Right renal cortex interstitium (tissue), 3 donors: ENCODE measurements at regions not wholly inside any gene's neighbourhood (a gene's known extent, or its start where the extent isn't known, plus 50 kb on each side); places are given as distances from the start of the nearest gene placed in this dataset.
"Not testable (repeated sequence)": the region's sequence is repeated elsewhere in the genome, so short reads cannot be mapped to it uniquely, and the experiment has no call there.

Experiments used
- DNase-seq, 3 donors: peaks; one replicate each; pipeline ENCODE4 v3.0.0-alpha.2; 2013; ENCODE audit warnings: low read depth in 3 of 3, low spot score in 2 of 3

GRCh38 chr13:34156841-34157365 lies 339.0 kb downstream of the RFC3 start:
- peak in 1 of 3 donors; percentile 26 for DNase-seq

- DNase-seq = no peak
Measured at GRCh38 chr13:34159946-34160345, 342.0 kb downstream of the RFC3 start.

GRCh38 chr13:34161931-34162543 lies 344.1 kb downstream of the RFC3 start:
- peak; percentile 46 to 54 (median 49) for DNase-seq

- no peak for DNase-seq
Measured at GRCh38 chr13:34162544-34162933, 344.6 kb downstream of the RFC3 start.

- DNase-seq = no peak
Measured at GRCh38 chr13:34164582-34164981, 346.6 kb downstream of the RFC3 start.

GRCh38 chr13:34165158-34165557 lies 347.2 kb downstream of the RFC3 start:
- no peak for DNase-seq

- no peak for DNase-seq
Measured at GRCh38 chr13:34166406-34166805, 348.5 kb downstream of the RFC3 start.

- DNase-seq = no peak
Measured at GRCh38 chr13:34167347-34167746, 349.4 kb downstream of the RFC3 start.

- DNase-seq = no peak
Measured at GRCh38 chr13:34172048-34172447, 354.1 kb downstream of the RFC3 start.

- DNase-seq = no peak
Measured at GRCh38 chr13:34174671-34175145, 356.8 kb downstream of the RFC3 start.

- no peak for DNase-seq
Measured at GRCh38 chr13:34175551-34175950, 357.6 kb downstream of the RFC3 start.

GRCh38 chr13:34176633-34177032 lies 358.7 kb downstream of the RFC3 start:
- no peak for DNase-seq

- DNase-seq = no peak
Measured at GRCh38 chr13:34179481-34179880, 361.5 kb downstream of the RFC3 start.

- no peak for DNase-seq
Measured at GRCh38 chr13:34179927-34180326, 362.0 kb downstream of the RFC3 start.

- not testable (repeated sequence) for DNase-seq
Measured at GRCh38 chr13:34181256-34181655, 363.3 kb downstream of the RFC3 start.

- DNase-seq = no peak
Measured at GRCh38 chr13:34189946-34190345, 372.0 kb downstream of the RFC3 start.

- no peak for DNase-seq
Measured at GRCh38 chr13:34201050-34201913, 383.3 kb downstream of the RFC3 start.

- DNase-seq = no peak
Measured at GRCh38 chr13:34207334-34207733, 389.4 kb downstream of the RFC3 start.

- no peak for DNase-seq
Measured at GRCh38 chr13:34207872-34208271, 389.9 kb downstream of the RFC3 start.

- DNase-seq = no peak
Measured at GRCh38 chr13:34208336-34208735, 390.4 kb downstream of the RFC3 start.

GRCh38 chr13:34210341-34210740 lies 392.4 kb downstream of the RFC3 start:
- DNase-seq = no peak

GRCh38 chr13:34214686-34215085 lies 396.7 kb downstream of the RFC3 start:
- no peak for DNase-seq
